OCI-M2 (cell line): ENCODE measurements at regions not wholly inside any gene's neighbourhood (a gene's known extent, or its start where the extent isn't known, plus 50 kb on each side); places are given as distances from the start of the nearest gene placed in this dataset.
"Not testable (repeated sequence)": the region's sequence is repeated elsewhere in the genome, so short reads cannot be mapped to it uniquely, and the experiment has no call there.

Experiments
- DNase-seq: peaks from one replicate; lab custom pipeline; 2025; ENCODE audit not compliant: unreplicated experiment; lab: John Stamatoyannopoulos, UW

DNA sequence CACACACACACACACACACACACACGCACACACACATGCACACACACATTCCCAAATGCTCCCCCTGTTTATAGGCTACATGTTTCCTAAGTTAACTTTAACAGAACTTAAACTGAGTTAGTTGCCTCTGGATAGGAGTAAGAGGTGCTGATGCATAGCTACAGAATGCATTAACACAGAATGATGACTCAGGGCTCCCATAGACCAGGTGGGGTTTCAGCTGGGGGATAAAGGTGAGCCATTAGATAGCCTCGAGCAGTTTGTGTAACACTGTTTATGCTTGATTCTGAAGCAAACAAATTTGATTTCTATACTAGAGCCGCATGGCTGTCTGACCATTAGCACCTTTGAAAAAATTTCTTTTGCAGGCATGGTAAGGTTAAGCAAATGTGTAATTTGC, 741.0 kb downstream of the PLCL1 start:
- DNase-seq = no peak

DNA sequence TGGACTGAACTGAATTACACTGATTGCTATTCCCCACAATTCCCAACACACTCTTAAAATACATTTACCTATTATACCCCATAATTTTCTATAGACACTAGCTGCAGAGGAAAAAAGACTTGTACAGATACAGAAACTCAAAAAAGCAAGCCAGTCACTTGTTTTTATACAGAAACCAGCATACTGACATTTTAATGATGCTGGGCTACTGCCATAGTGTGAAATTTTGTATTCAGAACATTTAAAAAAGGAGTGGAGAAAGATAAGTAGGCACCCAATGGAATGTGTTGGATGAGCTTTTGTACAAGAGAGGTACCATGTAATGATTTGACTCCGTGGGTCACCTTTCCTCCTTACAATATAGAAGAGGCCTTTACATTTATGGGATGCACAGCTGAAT, 740.1 kb downstream of the PLCL1 start:
- DNase-seq = no peak

DNA sequence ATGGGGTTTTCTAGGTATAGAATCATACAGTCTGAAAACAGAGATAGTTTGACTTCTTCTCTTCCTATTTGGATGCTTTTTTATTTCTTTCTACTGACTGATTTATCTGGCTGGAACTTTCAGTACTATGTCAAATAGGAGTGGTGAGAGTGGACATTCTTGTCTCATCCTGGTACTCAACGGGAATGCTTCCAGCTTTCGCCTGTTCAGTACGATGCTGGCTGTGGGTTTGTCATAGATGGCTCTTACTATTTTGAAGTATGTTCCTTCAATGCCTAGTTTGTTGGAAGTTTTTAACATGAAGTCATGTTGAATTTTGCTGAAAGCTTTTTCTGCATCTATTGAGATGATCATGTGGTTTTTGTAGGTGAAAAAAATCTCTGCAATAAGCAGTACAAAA, 730.4 kb downstream of the PLCL1 start:
- no peak for DNase-seq

DNA sequence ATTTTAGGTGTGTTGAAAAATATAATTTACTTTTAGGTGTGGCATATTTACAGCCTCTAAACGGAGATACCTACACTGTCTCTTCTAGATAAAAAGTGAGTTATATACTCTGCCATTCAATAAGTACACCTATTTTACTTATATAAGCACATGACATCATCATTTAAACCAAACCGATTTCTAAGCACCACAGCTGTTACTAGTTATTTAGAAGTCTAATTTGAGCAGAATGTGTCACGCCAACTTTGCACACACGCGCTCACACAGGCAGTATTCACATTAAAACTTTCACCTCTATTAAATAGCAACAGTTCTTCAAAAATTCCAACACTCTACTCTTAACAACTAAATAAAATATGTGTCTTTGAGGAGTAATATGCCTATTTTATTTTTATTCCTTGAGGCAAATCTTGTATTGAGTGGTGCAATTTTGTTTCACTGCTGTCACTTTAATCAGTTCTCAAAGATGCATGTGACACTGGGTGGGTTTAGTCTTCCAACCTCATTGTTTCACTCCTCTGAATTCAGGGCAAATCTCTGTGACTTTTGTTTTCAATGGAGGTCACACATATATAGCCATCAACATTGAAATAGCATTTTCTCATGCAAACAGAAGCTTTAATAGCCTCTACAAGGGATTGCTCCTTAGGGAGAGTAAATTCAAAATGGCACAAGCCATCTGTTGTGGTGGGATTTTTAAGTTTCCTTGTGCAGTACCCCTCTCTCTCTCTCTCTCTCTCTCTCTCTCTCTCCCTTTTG, 721.0 kb downstream of the PLCL1 start:
- no peak for DNase-seq

DNA sequence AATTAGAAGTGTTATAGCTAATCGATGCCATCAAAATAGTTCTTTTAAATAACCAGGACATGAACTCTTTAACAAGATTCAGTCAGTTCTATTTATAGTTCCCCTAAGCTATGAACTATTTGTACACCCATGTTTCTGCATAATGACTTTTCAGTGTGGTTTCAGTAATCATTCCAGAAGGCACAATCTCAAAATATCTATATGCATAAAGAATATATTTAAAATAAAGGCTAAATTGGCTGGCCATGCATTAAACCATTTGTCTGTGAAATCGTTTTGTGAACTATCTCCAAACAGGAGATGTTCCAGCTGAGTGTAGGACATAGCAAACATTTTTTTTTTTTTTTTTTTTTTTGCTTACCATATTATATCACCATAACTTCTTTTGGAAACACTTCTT, 719.3 kb downstream of the PLCL1 start:
- no peak for DNase-seq

DNA sequence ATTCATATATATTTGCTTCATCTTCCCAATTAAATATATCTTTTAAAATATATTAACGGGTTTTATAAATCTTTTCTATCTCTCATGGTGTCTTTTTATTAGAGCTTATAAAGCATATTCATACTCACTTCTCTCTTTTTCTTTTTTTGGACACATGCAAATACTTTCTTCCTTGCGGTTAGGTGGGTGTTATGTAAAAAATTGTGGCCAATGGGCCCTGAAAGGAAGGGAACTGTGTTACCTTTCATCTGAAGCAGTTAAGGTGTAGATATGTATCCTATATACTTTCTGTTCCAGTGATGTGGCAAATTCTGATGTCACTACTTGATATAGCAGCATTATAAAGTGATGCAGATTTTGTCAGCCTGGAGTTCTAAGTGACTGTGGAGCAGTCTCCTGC, 714.5 kb downstream of the PLCL1 start:
- DNase-seq = no peak

DNA sequence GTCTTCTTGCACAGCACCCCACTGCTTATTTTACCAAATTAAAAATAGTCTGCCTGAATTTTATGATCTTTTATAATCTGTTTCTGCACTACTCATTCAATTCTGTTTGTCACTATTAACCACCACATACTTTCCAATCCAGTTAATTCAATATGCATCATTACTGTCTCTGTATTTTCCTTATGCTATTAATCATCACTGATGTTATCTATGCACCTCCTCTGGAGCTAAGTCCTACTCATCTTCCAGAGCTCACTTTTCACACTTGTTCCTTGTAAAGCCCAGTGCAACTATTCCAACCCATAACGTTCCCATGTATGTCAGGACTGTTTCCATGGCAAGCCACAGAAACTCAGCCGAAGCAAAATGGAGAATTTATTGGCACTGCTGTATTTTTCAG, 713.6 kb downstream of the PLCL1 start:
- no peak for DNase-seq

DNA sequence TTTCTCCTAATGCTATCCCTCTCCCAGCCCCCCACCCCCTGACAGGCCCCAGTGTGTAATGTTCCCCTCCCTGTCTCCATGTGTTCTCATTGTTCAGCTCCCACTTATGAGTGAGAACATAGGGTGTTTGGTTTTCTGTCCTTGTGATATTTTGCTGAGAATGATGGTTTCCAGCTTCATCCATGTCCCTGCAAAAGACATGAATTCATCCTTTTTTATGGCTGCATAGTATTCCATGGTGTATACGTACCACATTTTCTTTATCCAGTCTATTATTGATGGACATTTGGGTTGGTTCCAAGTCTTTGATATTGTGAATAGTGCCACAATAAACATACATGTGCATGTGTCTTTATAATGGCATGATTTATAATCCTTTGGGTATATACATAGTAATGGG, 704.2 kb downstream of the PLCL1 start:
- DNase-seq = not testable (repeated sequence)

DNA sequence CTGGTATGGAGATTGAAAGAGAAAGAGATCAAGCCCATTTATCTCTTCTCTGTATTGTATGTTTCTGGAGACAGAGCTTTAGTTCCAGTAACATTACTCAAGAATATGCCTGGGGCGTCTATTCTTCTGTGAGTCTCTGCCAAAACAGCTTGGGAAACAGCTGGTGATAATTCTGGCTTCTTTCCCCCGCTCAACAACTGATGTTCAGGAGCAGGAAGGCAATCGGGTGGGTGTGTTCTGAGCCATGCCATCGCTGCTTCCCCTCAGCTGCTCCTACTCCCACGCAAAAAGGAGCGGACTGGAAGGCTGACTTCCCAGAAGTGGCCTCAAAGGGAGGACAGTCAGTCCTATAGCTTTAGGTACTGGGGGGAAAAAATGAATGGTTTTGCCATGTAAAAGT, 695.1 kb downstream of the PLCL1 start:
- no peak for DNase-seq

DNA sequence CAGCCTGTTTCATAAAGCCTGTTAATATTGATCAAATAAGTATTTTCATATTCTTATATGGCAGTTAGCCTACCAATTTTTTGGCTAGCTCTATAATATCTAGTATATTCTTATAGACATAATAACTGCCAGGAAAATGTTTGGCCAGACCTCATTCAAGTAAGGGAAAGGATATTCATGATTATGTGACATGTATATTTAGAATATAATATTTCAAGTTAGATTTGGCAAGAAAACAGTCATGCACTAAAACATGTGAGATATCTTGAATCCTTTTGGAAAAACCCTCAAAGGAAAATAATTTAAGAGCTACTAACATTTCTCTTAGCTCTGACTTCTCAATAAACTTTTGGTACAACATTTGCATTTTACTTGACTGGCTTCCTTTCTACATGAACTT, 694.1 kb downstream of the PLCL1 start:
- DNase-seq = no peak

DNA sequence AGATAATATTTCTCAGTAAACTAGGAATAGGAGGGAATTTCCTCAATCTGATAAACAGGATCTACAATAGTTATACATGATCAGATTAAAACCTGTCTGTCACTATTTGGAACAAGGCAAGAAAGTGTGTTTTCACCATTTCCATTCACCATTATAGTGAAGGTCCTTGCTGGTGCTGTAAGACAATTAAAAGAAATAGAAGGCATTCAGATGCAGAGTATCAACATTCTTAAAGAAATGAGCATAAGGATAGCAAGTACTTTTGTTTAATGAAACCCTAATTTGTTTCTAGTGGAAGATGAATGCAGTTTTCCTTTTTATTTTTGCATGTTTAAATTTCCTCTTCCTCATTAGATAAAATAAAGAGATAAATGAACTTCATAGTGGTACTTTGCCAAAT, 693.7 kb downstream of the PLCL1 start:
- no peak for DNase-seq

DNA sequence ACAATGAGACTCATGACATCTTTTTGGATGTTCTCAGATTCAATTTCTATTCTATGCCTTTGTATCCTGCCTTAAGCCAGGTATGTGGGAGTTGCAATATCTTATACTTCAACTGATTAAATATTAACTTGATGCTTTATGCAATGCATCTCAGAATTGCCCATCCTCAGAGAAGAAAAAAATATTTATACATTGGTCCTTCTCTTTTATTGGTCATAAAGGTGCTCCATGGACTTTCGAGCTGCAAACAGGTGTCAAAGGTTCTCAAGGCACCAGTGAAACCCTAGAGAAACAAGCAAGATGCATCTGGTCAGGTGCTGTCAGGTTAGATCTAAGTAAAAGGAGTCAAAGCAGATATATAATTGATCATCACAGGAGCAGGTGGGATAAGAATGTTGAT, 690.5 kb downstream of the PLCL1 start:
- no peak for DNase-seq

DNA sequence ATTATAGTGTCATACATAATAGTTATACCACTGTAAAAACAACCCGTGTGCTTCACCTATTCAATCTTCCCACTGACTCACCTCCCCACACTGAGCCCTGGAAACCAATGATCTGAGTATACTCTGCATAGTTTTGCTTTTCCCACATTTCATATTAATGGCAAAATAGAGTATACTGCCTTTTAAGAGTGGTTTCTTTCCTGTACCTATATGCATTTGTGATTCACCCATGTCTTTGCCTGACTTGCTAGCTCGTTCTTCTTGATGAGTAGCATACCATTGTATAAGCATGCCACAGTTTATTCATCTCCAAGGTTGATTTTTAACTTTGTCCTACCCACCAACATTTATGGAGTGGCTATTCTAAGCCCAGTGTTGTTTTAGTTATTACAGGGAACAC, 686.4 kb downstream of the PLCL1 start:
- no peak for DNase-seq

DNA sequence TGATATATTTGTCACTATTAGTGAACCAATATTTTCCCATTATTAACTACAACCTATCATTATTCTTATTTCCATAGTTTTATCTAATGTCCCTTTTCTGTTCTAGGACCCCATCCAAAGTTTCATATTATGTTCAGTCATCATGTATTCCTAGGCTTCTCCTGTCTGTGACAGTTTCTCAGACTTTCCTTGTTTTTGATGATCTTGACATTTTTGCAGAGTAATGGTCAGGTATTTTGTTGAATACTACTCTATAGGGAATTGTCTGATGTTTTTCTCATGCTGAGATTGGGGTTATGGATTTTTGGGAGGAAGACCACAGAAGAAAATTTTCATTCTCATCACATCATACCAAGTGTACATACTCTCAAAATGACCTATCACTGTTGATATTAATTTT, 684.6 kb downstream of the PLCL1 start:
- DNase-seq = no peak

DNA sequence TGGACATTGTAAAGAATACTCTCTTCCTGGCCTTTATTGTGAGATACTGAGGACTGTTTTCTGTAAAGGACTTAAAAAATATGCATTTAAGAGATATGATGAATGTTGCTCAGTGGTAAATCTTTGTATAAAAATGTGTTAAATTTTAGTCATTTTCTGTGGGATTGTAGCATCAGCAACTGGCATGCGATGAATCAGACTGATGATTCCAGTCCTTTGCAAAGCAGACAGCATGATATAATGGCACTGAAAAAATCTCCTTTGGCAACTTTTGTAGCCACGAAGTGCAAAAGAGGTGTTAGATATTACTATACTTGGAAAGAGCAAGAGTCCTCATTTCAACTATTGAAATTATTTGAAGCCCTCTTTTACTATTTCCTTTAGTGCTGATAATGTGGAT, 678.7 kb downstream of the PLCL1 start:
- DNase-seq = no peak

DNA sequence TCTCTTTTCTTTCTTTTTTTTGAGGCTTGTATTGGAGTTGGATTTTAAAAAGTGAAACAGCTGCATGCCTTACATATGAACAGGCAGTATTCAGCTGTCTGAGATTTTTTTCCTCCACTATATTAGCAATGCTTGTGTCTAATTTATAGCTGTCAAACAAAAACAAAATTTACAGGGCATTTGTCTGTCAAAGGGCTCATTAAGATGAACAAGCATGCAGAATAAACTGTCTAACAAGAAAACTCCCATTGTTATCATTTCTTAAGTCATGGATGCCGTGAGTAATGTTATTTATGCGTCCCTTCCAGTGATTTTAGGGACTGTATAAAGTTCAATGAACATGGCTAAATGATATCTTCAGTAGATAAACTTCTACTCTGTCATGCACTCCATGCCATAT, 674.7 kb downstream of the PLCL1 start:
- no peak for DNase-seq

DNA sequence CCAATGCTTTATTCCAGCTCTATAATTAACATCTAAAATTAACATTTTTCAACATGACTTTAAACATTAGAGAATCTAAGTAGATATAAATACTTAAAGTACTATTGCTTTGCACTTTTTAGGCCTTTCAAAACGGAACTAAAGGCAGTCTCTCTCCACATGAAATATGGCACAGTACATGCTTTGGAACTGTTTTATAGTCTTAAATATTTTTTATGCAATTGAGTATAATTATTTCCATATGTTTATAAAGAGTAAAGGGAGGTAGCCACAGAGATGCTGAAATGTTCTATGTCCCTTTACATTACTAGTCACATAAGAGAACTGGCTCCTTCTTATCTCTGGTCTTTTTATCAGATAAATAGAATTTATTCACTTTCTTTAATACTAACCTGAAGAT, 674.0 kb downstream of the PLCL1 start:
- no peak for DNase-seq

DNA sequence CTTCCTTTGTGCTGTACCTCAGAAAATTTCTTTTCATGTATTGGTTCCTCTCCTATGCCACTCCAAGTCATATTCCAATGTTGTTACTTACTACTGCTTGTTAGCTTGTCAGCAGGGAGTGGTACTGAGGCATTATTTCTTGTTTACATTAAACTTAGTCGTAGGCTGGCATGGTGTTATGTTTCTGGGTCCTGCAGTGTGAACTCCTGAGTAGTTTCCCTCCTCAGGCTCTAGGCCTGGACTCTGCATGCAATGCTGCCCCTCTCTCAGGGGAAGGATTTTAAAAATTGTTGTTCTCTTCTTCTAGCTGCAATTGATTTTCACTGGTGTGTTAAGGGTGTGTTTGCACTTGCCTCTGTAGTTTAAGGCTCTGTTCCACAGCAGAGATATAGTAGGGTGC, 671.6 kb downstream of the PLCL1 start:
- no peak for DNase-seq

DNA sequence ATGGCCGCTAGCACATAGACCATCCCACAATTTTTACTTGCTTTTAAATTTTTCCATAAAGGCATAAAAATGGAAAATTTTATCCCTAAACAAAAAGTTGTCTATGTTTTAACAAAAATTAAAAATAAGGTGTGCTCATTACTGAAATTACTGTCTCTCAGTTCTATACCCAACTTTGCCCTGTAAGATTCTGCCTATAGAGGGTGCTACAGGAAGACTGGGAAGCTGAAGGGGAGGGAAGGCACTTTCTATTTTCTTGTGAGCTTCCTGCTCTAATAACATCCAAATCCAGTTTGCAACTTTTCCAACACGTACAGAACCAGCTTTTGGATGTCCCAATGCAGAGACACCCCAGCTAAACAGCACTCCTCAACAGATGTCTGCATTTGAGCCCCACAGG, 666.9 kb downstream of the PLCL1 start:
- no peak for DNase-seq

DNA sequence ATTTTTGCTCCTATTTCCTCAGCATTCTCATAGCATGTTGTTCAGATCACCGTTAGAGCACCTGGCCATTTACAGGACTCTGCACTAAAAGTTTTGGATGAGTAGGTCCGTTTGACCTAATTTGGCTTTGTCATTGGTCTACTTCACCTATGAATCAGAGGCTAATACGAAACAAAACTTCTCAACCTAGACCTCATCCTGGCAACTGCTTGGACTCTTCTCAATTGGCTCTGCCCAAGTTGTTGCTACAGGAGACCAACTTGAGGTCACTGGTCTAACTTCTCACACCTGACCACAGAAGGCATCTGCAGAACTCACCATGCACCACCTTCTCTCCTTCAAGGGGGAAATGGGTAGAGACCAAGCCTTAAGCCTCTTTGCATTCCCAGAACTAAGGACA, 663.7 kb downstream of the PLCL1 start:
- no peak for DNase-seq

DNA sequence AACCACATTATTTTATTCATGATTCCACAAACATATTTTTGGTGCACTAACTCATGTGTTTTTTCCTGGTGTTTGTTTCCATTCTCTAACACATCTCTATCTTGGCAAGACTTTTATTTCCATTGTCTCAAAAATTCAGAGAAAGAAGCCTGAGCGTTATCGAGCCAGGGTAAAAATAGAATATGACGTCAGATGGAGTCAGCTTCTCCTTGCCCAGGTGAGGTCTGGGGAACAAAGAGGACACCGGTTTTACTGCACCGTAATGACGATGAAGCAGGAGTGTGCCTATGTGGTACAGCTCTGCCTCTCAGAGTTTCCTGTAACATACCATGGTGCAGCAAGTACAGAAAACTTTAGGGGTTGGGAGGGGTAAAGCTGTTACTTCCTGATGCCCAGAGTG, 661.6 kb downstream of the PLCL1 start:
- no peak for DNase-seq

DNA sequence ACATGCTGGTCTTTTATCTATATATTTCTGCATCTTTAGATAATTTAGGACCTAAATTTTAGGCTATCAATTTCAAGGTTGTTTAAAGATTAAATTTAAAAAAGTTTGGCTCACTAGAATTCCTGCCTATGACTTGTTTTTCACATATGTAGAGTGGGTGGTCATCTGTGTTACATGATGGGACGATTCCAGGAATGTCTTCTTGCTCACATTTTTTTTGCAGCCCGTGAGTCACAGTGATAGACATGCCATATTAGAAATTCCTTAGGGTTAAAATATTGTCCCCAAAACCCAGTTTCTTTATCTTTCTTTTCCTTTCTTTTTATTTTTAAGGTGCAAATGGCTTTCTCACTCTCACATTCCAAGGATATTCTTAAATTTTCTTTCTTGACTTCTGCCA, 652.0 kb downstream of the PLCL1 start:
- no peak for DNase-seq

DNA sequence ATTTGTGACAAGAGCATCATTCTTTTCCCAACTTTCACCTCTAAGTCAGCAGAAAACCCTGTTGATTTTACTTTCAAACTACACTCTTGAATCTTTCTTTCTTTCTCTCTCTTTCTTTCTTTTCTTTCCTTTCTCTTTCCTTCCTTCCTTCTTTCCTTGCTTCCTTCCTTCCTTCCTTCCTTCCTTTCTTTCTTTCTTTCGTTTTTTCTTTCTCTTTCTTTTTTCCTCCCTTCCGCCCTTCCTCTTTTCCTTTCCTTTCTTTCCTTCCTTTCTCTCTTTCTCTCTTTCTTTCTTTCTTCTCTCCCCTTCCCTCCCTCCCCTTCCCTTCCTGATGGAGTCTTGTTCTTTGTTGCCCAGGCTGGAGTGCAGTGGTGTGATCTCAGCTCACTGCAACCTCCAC, 649.5 kb downstream of the PLCL1 start:
- no peak for DNase-seq

DNA sequence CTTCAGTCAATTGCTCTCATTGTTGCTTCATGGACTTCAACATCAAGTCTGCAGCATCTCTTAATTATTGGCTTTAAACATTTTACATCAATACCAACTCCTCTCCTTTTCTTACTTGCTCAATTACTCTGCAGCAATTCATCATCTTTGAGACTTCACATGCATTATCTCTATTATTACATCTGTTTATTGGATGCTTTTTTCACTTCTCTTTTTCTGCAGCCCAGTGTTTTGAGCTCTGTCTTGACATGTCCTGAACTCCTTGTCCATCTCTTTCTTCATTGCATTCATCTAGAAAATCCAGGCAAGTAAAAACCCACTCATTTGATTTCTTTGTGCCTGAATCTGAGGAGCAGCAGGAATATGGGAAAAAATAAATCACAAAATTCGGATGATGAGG, 647.9 kb downstream of the PLCL1 start:
- no peak for DNase-seq
